ENCODE measurements at regions not wholly inside any gene's neighbourhood (a gene's known extent, or its start where the extent isn't known, plus 50 kb on each side); places are given as distances from the start of the nearest gene placed in this dataset.

DNA sequence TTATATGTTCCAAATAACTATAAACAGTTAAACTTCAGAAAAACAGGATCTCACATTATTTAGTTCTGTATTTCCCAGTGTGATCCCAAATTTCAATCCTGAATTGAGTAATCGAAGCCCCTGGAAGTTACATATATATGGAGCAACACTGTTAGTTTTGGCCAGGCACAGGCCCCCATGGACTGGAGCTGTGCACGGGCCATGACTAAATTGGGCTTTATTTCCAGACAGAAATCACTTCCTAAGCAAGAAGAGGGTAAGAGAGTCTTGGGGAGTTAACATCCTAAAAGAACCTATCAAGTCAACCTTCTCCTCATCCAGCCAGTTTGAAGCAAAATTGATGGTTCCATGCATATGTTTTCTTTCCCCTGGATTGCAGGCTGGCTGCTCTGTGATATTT, 393.0 kb downstream of the TMEM167A start:
- DNase-seq = no peak

DNA sequence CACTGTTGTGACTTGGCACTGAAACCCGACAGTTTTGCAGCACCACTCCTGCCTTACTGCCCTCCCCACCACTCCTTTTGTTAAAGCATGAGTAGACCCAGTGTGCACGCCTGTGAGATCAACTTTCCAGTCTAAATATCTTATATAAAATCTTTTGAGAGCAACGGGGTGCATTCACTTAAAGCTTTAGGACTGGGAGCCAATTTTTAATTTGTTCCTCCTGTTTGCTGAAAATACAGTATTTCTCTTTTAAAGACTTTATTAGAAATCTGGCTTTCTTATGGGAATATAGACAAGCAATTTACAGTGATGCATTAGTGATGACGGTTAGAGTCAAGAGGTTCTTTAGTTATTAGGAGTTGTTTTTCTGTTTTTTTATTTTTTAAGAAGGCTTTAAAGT, 397.5 kb downstream of the TMEM167A start:
- DNase-seq = no peak

DNA sequence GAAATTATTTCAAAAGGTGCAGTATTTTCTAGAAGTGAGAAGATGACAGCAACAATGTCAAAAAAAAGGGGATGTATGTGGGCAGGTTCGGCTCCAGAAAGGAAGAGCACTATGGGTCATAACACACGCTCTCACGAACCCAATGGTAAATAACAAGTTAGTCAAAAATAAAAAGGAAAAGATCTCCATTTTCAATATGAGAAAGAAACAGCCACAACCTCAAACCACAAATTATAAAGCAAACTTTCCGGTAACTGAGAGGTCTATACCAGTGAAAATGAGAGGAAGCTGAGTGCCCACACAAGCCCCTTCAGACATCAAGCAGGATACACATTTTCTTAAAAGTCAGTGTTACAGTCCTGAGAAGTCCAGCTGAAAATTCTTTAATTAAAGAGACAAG, 398.5 kb upstream of the RPS23 start:
- DNase-seq = no peak

DNA sequence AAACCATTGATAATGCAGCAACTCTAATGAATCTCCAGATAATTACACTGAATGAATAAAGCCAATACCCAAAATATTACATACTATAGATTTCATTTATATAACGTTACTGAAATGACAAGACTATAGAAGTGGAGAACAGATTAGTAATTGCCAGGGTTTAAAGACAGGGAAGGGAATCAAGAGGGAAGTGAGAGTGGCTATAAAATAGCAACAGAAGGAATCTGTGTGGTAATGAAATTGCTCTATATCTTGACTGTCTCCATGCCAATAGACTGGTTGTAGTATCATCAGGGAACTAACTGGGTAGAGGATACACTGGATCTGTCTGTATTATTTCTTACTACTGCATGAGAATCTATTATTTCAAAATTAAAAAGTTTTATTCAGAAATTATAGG, 396.5 kb upstream of the RPS23 start:
- no peak for DNase-seq

DNA sequence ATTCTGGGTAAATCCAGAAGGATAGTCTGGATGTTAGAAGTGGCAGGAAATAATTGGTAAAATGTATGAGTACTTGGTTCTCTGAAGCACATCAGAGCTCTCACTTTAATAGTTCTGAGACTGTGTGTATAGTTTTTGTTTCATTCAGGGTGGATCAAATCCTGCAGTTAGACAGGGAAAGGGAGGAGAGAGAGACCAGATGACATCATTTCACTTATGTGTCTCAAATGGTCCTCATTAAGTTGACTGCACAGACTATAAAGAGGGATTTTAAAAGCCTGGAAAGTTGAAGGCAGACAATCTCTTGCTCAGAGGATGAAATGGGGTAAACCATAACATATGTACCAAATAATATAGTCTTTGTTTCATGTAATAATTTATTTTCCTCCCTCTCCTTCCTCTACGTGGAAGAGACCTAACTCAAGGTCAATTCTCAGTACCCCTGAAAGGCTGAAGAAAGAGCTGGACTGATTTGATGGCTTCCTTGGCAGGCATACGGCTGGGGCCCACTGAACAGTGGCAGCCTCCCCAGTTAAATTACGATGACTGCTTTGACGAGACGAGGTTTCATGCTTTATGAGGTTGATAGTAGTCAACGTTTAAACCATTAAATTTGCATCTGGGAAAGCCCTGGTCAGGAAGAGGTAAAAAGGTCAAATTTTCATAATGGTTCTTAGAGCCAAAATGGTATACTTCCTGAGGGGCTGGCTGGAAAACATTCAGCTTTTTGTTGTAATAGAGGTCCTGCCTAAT, 395.1 kb upstream of the RPS23 start:
- no peak for DNase-seq

DNA sequence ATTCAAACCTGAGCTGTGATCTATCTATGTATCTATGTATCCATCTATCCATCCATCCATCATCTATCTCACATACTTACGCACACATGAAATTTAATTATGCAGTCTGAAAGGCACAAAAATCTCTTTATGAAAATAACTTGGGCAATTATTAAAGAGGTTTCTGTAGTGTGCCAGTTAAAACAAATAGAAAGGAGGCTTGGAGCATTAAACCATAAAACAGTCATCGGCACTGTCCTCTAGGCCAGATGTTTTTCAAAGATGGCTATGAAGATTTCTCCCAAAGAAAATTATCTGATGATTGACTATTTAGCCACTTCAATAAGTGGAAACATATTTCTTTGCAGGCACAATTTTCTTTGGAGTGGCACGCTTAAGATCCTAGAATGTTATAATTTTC, 392.5 kb upstream of the RPS23 start:
- no peak for DNase-seq

DNA sequence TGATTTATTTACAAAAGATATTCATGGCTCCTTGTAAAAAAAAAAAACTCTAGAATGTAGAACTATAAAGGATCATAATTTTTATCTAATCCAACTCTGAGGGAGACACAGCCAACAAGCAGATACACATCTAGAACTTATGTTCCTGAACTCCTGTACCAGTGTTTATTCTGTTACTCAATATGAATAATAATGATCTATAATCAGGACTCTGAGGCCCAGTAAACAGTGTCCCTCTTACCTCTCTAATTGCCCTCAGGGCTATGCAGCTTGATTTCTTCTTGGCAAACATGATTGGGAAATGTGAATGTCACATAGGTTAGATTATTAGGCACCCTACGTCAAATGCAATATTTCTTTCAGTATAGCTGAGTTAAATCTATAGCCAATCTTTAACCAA, 391.6 kb upstream of the RPS23 start:
- no peak for DNase-seq

DNA sequence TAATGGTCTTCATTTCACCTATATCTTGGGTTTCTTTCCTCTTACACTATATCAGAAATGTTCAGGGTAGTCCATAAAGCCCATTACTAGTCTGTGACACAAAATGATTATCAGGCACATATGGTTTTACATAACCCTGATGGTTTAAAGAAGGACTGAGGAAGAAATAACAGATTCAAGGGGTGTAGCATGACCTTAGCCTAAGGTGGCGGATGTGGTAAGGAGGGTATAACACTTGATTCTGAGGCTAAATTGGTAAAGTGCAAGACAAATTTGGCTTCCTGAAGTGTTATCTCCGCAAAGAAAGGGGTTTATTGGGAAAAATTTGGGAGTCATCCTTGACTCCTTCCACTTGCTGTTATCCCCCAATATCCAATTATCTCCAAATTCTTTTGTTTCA, 388.2 kb upstream of the RPS23 start:
- no peak for DNase-seq

DNA sequence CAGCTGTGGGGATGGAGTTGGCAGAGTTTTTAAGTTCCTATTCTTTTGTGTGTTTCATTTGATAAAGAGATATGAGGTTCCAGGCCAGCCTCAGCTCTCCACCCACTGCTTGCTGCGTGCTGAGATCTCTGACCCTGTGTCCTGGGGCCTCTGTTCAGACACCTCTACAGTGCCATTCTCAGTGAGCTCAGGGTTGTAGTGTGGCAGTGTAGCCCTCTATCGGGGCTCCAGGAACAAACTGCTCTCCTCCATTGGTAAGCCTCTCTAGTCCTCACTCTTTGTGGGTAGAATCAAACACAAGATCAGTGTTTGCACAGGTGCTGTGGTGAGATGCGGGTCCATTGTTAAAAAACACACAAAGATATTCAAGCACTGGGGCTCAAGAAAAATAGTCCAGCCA, 386.6 kb upstream of the RPS23 start:
- no peak for DNase-seq

DNA sequence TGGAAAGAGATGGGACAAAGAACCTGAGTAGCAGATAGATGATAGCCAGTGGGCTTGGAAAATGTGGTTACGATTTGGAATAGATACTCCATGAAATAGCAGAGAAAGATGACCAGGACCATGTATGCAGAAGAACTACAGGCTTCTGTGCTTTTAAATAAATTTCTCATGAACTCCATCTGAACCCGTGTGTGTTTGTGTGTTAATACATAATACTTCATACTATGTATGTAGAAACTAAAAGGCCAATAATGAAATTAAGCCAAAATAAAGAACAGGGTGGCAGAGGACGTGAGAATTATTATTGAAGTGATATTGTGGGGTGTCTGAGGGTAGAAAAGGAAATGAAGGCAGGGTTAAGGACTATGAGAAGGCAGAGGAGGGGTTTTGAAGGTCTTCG, 385.1 kb upstream of the RPS23 start:
- no peak for DNase-seq

DNA sequence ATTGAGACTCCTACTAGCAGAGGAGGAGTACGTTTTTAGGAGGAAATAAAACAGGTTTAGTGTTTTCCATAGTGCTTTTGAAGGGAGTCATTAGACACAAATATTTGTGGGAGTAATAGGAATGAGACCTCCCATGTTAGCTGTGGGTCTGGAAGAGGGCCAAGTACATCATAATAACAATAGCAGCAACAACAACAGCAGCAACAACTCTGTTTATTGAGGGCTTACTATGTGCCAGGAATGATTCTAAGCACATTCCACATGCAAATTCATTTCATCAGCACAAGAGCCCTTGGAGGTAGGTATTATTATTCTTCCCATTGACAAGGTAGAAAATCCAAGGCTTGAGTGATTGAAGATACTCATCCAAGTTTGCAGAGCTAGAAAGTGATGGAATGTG, 384.2 kb upstream of the RPS23 start:
- no peak for DNase-seq

DNA sequence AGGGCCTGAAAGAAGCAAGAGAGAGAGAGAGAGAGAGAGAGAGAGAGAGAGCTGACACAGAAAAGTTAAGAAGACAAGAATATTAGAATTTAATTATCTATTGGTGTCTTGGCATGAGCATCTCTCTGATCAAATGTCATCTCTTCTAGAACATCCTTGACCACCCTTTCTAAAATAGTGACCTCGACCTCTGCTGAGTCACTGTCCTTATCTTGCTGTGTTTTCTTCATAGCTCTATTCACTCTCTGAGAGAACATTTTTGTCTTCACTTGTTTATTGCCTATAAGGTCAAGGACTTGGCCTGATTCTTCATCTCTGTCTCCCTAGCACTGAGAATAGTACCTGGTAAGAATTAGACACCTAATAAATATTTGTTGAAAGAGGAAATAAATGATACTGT, 383.8 kb upstream of the RPS23 start:
- no peak for DNase-seq

DNA sequence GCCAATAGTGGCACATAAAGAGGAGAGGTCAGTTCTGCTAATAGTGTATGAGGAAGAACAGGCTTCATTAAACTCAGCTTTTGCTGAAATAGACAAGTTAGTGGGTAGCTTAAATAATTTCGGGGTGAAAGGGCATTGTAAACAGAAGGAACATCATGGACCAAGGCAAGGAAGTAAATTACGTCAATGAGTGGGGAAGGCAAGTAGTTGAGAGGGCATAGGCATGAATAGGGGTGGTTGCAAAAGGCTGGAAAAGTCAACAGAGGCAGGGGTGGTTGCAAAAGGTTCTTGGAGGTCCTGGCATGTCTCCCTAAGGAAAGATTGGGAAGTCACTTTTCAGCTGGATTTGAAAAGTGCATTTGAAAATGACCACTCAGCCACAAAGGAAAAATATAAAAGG, 383.3 kb upstream of the RPS23 start:
- DNase-seq = no peak

DNA sequence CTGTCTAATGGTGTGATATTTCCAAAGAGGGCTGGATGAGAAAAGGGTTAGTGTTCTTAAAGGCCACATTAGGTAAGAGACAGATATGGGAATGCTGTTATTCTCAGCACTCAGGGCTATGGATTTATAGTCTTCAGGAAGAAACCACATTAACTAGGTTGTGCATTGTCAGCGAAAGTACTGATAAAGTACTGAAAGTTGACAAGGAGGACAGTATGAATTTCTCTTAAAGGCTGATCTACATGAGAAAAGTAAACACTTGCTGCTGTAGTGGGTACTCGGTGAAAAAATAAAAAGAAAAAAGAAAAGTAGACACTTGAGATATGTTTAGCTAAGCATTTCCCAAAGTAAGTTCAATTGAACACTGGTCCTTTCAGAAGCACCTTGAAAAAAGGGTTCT, 381.0 kb upstream of the RPS23 start:
- no peak for DNase-seq

DNA sequence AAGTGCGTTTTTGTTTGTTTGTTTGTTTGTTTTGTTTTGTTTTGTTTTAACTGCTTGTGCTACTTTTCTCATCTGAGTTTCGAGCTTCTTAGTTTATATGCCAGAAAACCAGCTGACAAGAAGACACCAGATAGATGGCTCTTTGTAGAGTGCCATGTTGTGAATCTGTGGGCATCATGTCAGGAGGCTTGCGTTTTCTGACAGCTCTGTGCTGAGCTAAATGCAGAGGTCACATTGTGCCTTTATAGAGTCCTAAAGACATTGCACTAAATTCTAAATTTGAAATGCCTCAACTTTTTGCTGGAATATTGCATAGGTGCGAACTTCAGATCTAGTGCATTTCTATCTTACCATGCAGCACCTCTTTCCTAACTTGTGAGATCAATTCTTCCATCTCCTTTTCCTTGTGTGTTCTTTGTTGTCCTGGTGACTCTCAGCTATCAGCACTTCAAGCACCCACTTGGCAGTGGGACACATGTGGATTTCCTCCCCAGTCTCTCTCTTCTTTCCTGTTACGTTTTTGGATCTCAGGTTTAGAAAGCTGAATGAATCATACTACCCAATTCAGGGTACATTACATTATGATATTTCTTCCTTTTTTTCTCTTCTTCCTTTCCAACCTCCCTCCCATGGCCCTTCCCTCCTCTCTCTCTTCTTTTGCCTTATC, 379.0 kb upstream of the RPS23 start:
- DNase-seq = no peak

DNA sequence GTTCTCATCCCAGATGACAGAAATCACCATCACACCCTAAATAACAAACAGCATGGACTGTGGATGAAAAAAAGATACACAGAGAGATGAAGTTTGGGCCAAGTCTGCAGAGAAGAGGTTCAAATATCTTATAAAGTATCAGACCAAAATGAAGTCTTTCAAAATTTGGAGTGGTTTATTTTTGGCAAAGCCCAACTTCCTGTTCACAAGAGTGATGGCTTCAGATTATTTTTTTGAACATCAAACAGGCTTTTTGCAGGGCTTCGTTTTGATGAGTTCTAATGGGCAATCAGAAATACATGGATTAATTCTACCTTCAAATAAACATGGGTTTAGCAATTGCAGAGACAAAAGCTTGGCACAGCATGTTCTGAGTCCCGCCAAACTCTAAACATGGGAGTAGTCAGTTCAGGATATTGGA, 378.2 kb upstream of the RPS23 start:
- no peak for DNase-seq

DNA sequence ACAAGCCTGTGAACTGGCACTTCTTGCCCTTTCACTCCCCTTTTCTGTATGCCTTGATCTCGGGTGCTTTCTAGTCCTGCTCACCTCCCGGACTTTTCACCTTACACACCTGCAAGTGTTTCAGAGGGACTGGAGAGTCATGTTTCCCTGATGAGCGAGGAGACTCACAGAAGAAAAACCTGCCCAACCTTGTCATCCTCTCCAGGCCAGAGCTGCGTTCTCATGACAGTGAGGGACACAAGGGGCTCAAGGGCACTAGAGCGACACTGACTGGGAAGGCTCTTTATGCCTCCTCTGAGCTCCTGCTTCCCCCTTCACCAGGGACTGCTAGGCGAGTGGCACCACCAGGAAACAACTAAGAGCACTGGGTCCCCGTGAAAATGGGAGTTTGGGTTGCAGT, 376.9 kb upstream of the RPS23 start:
- no peak for DNase-seq

DNA sequence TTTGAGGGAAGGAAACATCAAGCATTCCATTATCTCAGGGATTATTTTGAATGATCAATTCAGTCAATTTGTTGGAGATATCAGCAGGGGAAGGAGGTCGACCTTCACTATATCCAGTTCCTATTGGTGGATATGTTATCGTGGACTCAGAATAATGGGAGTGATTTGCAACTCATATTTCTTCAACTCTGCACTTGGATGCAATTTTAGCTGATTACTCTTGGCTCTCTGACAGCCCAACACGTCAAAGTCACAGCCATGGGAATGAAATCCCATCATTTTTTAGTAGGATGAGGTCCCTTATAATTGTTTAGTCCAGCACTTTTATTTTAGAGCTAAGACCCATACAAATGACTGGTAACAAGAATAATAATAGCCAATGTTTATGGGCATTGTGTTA, 371.8 kb upstream of the RPS23 start:
- DNase-seq = no peak

DNA sequence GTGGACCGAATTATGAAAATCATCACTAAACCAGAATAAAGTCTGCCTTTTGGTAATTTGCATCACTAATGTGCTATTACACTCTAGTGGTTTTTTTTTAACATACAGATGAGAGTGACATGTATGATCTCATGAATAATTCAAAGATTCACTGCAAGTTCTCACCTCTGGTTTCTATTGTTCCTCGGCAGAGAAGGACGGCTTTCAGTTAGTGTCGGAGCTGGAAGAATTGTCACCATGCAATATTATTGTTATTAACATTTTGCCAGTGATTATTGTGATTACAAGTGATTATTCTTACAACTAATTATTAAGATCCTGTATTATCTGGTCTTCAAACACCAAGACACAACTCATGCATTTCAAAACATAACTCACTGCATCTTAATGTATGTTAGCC, 366.6 kb upstream of the RPS23 start:
- DNase-seq = no peak

DNA sequence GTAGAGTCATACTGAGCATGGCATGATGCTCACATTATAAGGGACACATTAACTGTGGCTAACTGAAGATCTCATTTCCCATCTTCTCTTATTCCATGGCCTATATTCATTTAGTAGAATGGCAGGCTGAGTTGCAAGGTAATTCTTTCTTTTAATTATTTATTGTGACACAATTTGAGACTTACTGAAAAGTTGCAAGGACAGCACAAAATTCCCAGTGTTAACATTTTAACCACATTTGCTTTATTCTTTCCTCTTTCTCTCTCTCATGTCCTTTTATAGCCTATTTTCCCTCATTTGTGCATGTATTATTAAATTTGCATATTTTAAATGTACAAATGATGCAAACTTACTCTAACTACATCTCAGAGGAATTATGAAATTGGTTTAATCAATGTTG, 366.1 kb upstream of the RPS23 start:
- no peak for DNase-seq

DNA sequence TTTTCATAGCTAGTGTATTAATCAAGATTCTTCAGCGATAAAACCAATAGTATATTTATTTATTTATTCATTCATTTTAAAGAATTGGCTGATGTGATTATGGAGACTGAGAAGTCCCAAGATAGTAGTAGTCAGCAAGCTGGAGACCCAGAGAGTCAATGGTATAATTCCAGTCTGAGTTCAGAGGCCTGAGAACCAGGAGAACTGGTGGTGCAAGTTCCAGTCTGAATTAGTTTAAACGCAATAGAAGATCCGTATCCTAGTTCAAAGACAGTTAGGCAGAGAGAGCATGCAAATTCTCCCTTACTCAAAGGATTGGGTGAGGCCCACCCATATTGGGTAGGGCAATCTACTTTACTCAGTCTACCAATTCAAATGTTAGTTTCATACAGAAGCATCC, 364.2 kb upstream of the RPS23 start:
- no peak for DNase-seq

DNA sequence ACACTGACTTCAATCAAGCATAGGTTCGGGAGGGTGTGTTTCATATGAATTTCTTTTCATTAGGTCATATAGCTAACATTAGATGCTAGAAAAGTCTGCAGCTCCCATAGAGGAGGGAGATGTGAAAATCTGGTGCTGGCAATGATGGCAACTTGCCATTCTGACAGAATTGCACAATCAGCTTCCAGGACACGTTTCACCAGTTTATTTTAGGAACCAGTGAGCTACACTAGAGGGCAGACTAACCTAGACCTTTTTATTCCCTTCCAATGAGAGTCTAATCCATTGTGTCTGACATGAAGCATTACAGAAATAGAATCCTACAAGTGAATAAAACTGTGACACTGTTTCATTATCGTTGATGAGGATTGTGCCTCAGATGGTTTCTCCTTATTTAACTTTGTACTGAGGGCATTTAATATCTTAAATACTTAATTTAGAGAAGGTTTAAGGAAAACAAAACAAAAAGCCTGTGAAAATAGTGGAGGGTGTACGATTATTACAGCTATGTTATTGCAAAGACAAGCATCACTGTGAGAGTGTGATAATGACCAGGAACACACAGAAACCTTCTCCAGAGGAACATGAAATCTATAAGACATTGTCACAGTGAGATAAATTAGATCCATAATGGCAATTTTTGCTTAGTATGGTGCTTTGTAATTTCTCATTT, 363.3 kb upstream of the RPS23 start:
- no peak for DNase-seq

DNA sequence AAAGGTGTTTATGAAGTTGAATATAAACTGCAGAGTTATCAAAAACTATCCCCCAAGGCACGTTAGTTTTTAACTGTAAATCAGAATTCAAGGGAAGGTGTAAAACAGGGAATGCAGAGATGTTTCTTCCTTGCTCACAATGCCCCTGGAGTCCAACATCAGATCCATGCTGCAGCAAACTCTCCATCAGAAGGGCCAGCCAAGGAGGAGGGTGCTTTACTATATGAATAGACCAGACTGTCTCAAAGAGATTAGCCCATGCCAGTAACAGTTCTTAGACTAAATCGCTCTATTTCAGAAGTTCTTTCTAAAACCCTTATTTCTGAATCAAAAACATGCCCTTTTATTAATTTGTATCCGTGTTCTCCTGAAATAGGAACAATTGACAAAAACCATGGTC, 362.8 kb upstream of the RPS23 start:
- DNase-seq = no peak

DNA sequence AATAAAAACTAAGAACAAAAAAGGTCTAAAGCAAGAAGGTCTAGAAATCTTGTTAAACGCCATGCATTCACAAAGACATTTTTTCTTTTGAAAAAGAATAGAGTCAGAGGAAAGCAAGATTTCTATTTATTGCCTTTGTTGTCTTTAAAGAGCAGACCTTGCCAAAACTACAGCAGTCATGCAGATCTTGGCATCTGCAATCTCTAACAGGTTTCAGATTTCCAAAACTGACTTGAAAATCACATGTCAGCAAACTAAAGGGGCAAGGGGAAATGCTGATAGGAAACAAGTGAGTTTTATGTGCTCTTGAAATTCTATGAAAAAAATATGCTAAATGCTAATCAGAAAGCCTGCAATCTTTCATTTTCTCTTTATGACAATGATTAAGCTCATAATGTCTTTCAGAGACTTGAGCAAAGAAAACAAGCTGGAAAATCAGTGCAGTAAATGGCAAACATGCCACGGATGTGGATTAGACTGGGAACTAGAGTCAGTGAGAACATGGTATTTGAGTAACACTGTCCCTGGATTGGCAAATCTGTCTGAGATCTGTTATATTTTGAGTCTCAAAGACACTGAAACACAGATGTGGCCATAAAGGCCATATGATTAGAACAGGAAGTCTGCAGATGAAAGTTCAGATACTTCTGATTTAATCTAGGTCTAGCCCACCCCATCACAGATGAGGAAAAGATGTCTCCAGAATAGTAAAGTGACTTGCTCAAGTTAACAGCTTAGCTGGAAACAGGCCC, 361.4 kb upstream of the RPS23 start:
- no peak for DNase-seq

Data from stimulated activated CD4-positive, alpha-beta T cell treated with anti-CD3 and anti-CD28 coated beads, Interleukin-12 subunit alpha, Interleukin-12 subunit beta, amount 100 ng/mL, for 4 hours (primary cell).